ENCODE measurements at regions not wholly inside any gene's neighbourhood (a gene's known extent, or its start where the extent isn't known, plus 50 kb on each side); places are given as distances from the start of the nearest gene placed in this dataset.

DNA sequence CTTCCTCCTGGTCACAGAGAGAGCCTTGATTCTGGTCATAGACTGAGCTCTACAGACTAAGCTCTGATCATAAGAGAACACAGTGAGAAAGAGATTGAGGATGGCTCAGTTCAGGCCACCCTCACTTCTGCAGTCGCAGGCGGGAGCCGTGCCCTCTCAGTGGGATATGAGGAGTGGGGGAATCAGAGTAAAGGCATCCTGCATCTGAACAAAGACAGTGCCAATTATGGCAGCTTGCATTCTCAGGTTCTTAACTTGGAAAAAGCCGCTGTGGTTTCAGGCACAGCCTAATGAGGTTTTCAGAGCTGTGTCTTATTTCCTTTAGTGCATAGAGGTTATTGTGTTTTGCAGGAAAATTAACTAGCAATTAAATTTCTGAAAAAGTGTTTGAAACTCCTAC is 134.4 kb upstream of the NLRP1 start:
- Histone ChIP-seq H3K27me3 (ENCODE audit: insufficient read depth, low read length) (no peaks in the 10 kb centered on the region), H3K36me3 (ENCODE audit: insufficient read depth, low read length) (no peaks in the 10 kb centered on the region), H3K4me1 (ENCODE audit: insufficient read depth, low read length) (peaks cover 8% of the 10 kb centered on the region), H2AFZ (ENCODE audit: low read depth, low read length) (no peak overlapping the region), H3K27ac (ENCODE audit: low read depth, low read length) (no peak overlapping the region), H4K20me1 (ENCODE audit: insufficient read depth, low read length) (no peaks in the 10 kb centered on the region), H3K4me3 (ENCODE audit: insufficient read depth, low read depth, low read length) (no peak overlapping the region), H3K9ac (ENCODE audit: low read length) (no peak overlapping the region), H3K9me3 (ENCODE audit: insufficient read depth, low read depth, low read length) (peaks cover 6% of the 10 kb centered on the region), H3K79me2 (ENCODE audit: insufficient read depth, low read length) (no peaks in the 10 kb centered on the region), H3K4me2 (ENCODE audit: low read length) (no peak overlapping the region)
- H3K27ac Mint-ChIP-seq (ENCODE audit: unreplicated experiment), result no peak overlapping the region
- peaks cover 17% of the 10 kb centered on the region for H3K27me3 Mint-ChIP-seq (ENCODE audit: low read depth, unreplicated experiment)
- no peak for TF ChIP-seq EZH2 (IDR thresholded peaks at IDR 0.05; ENCODE audit: insufficient read depth, low read length)
- TF ChIP-seq, protein P1, sequence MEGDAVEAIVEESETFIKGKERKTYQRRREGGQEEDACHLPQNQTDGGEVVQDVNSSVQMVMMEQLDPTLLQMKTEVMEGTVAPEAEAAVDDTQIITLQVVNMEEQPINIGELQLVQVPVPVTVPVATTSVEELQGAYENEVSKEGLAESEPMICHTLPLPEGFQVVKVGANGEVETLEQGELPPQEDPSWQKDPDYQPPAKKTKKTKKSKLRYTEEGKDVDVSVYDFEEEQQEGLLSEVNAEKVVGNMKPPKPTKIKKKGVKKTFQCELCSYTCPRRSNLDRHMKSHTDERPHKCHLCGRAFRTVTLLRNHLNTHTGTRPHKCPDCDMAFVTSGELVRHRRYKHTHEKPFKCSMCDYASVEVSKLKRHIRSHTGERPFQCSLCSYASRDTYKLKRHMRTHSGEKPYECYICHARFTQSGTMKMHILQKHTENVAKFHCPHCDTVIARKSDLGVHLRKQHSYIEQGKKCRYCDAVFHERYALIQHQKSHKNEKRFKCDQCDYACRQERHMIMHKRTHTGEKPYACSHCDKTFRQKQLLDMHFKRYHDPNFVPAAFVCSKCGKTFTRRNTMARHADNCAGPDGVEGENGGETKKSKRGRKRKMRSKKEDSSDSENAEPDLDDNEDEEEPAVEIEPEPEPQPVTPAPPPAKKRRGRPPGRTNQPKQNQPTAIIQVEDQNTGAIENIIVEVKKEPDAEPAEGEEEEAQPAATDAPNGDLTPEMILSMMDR (IDR thresholded peaks at IDR 0.05; ENCODE audit: insufficient read depth, low read depth, low read length), result no peak
- FAIRE-seq, result no peak
- DNase-seq (ENCODE audit: low read depth), result no peak
- H3K4me3 Mint-ChIP-seq (ENCODE audit: unreplicated experiment), result no peak overlapping the region
- H3K4me1 Mint-ChIP-seq (ENCODE audit: low read depth, unreplicated experiment), result peaks cover 4% of the 10 kb centered on the region
- peaks cover 9% of the 10 kb centered on the region for H3K9me3 Mint-ChIP-seq (ENCODE audit: unreplicated experiment)
- H3K36me3 Mint-ChIP-seq (ENCODE audit: low read depth, unreplicated experiment), result no peaks in the 10 kb centered on the region

DNA sequence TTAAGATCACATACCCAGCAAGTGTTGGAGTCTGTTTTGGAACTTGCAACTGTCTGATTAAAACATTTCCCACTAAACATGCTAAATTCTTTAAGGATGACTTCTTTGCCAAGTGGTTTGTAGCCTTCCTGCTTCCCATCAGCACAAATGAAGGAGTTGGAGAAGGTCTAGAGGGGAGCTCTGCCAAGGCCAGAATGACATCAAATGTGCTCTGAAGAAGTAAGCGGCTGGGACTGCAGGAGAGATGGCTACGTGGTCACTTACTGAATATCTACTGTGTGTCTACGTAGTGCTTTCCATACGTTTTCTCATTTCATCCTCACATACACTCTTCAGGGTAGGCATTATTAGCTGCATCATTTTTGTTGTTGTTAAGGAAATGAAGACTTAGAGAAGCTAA is 135.7 kb upstream of the NLRP1 start:
- Mint-ChIP-seq H3K9me3 (ENCODE audit: unreplicated experiment) (peaks cover 9% of the 10 kb centered on the region), H3K36me3 (ENCODE audit: low read depth, unreplicated experiment) (no peaks in the 10 kb centered on the region), H3K27me3 (ENCODE audit: low read depth, unreplicated experiment) (peaks cover 9% of the 10 kb centered on the region), H3K4me3 (ENCODE audit: unreplicated experiment) (no peak overlapping the region), H3K27ac (ENCODE audit: unreplicated experiment) (no peak overlapping the region), H3K4me1 (ENCODE audit: low read depth, unreplicated experiment) (peaks cover 4% of the 10 kb centered on the region)
- Histone ChIP-seq H3K27ac (ENCODE audit: low read depth, low read length) (no peak overlapping the region), H3K4me2 (ENCODE audit: low read length) (no peak overlapping the region), H3K79me2 (ENCODE audit: insufficient read depth, low read length) (no peaks in the 10 kb centered on the region), H3K9ac (ENCODE audit: low read length) (no peak overlapping the region), H3K9me3 (ENCODE audit: insufficient read depth, low read depth, low read length) (peaks cover 6% of the 10 kb centered on the region), H3K4me3 (ENCODE audit: insufficient read depth, low read depth, low read length) (no peak overlapping the region), H3K36me3 (ENCODE audit: insufficient read depth, low read length) (no peaks in the 10 kb centered on the region), H3K27me3 (ENCODE audit: insufficient read depth, low read length) (no peaks in the 10 kb centered on the region), H2AFZ (ENCODE audit: low read depth, low read length) (no peak overlapping the region), H3K4me1 (ENCODE audit: insufficient read depth, low read length) (peaks cover 8% of the 10 kb centered on the region), H4K20me1 (ENCODE audit: insufficient read depth, low read length) (no peaks in the 10 kb centered on the region)
- TF ChIP-seq, protein P1 (IDR thresholded peaks at IDR 0.05; ENCODE audit: insufficient read depth, low read depth, low read length), result no peak
- no peak for TF ChIP-seq EZH2 (IDR thresholded peaks at IDR 0.05; ENCODE audit: insufficient read depth, low read length)
- peak; percentile 30 for DNase-seq (ENCODE audit: low read depth)
- no peak for FAIRE-seq

DNA sequence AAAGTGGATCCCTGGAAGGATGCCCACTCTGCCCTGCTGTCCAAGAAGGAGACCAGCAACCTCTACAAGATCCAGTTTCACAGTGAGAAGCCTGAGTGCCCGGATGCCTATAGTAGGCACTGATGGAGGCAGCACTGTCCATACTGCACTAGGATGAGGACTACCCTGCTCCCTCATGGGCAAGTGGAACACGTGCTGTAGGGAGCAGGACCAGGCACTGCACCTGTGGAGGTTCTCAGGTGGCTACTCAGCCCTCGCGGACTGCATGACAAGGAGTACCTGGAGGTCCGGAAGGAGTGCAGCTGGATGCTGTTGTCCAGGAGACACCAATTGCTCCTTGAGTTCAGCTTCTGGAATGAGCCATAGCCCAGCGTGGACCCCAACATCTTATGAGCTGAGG is 146.1 kb upstream of the NLRP1 start:
- H4K20me1 ChIP-seq (ENCODE audit: insufficient read depth, low read length), result no peaks in the 10 kb centered on the region

More for the DNA sequence above, 146.1 kb upstream of the NLRP1 start:
- no peak for DNase-seq (ENCODE audit: low read depth)
- no peak overlapping the region for H3K9ac ChIP-seq (ENCODE audit: low read length)
- no peaks in the 10 kb centered on the region for H3K36me3 ChIP-seq (ENCODE audit: insufficient read depth, low read length)
- H3K79me2 ChIP-seq (ENCODE audit: insufficient read depth, low read length), result no peaks in the 10 kb centered on the region
- H3K27ac Mint-ChIP-seq (ENCODE audit: unreplicated experiment), result no peak overlapping the region
- no peak overlapping the region for H3K4me2 ChIP-seq (ENCODE audit: low read length)
- no peak overlapping the region for H2AFZ ChIP-seq (ENCODE audit: low read depth, low read length)
- no peak overlapping the region for H3K4me3 Mint-ChIP-seq (ENCODE audit: unreplicated experiment)
- H3K4me1 Mint-ChIP-seq (ENCODE audit: low read depth, unreplicated experiment), result no peaks in the 10 kb centered on the region
- no peak overlapping the region for H3K27ac ChIP-seq (ENCODE audit: low read depth, low read length)
- no peaks in the 10 kb centered on the region for H3K36me3 Mint-ChIP-seq (ENCODE audit: low read depth, unreplicated experiment)
- H3K27me3 Mint-ChIP-seq (ENCODE audit: low read depth, unreplicated experiment), result peaks cover 38% of the 10 kb centered on the region
- FAIRE-seq, result no peak
- TF ChIP-seq, protein P1 (IDR thresholded peaks at IDR 0.05; ENCODE audit: insufficient read depth, low read depth, low read length), result no peak
- no peak for TF ChIP-seq EZH2 (IDR thresholded peaks at IDR 0.05; ENCODE audit: insufficient read depth, low read length)
- H3K9me3 Mint-ChIP-seq (ENCODE audit: unreplicated experiment), result peaks cover 6% of the 10 kb centered on the region
- no peak overlapping the region for H3K4me3 ChIP-seq (ENCODE audit: insufficient read depth, low read depth, low read length)
- peaks cover 11% of the 10 kb centered on the region for H3K27me3 ChIP-seq (ENCODE audit: insufficient read depth, low read length)
- no peaks in the 10 kb centered on the region for H3K4me1 ChIP-seq (ENCODE audit: insufficient read depth, low read length)
- H3K9me3 ChIP-seq (ENCODE audit: insufficient read depth, low read depth, low read length), result no peaks in the 10 kb centered on the region
